ENCODE measurements at regions not wholly inside any gene's neighbourhood (a gene's known extent, or its start where the extent isn't known, plus 50 kb on each side); places are given as distances from the start of the nearest gene placed in this dataset.
"Not testable (repeated sequence)": the region's sequence is repeated elsewhere in the genome, so short reads cannot be mapped to it uniquely, and the experiment has no call there.

- no peak for DNase-seq
Observed at GRCh38 chr2:144905956-144906355, 386.0 kb upstream of the ZEB2 start.

GRCh38 chr2:144904612-144905011, 384.7 kb upstream of the ZEB2 start:
- no peak for DNase-seq

- DNase-seq: not testable (repeated sequence)
Observed at GRCh38 chr2:144903045-144903444, 383.1 kb upstream of the ZEB2 start.

GRCh38 chr2:144901386-144901785, 381.5 kb upstream of the ZEB2 start:
- DNase-seq: not testable (repeated sequence)

- no peak for DNase-seq
Observed at GRCh38 chr2:144896341-144896740, 376.4 kb upstream of the ZEB2 start.

- DNase-seq: no peak
Observed at GRCh38 chr2:144894612-144895599, 375.0 kb upstream of the ZEB2 start.

GRCh38 chr2:144893464-144893863, 373.5 kb upstream of the ZEB2 start:
- DNase-seq: no peak

- DNase-seq: peak; percentile 5
Observed at GRCh38 chr2:144890828-144891227, 370.9 kb upstream of the ZEB2 start.

GRCh38 chr2:144889348-144889747, 369.4 kb upstream of the ZEB2 start:
- no peak for DNase-seq

GRCh38 chr2:144886862-144887261, 366.9 kb upstream of the ZEB2 start:
- DNase-seq: no peak

GRCh38 chr2:144877893-144878292, 358.0 kb upstream of the ZEB2 start:
- no peak for DNase-seq

GRCh38 chr2:144876013-144876412, 356.1 kb upstream of the ZEB2 start:
- no peak for DNase-seq

- DNase-seq: no peak
Observed at GRCh38 chr2:144875290-144875969, 355.5 kb upstream of the ZEB2 start.

- DNase-seq: no peak
Observed at GRCh38 chr2:144865670-144866069, 345.8 kb upstream of the ZEB2 start.

GRCh38 chr2:144859716-144860115, 339.8 kb upstream of the ZEB2 start:
- DNase-seq: no peak

- no peak for DNase-seq
Observed at GRCh38 chr2:144858211-144858610, 338.3 kb upstream of the ZEB2 start.

GRCh38 chr2:144854596-144854995, 334.7 kb upstream of the ZEB2 start:
- no peak for DNase-seq

- no peak for DNase-seq
Observed at GRCh38 chr2:144849612-144850011, 329.7 kb upstream of the ZEB2 start.

GRCh38 chr2:144848423-144848822, 328.5 kb upstream of the ZEB2 start:
- DNase-seq: no peak

GRCh38 chr2:144847347-144848080, 327.6 kb upstream of the ZEB2 start:
- no peak for DNase-seq

- no peak for DNase-seq
Observed at GRCh38 chr2:144836635-144837350, 316.9 kb upstream of the ZEB2 start.

GRCh38 chr2:144835634-144836350, 315.9 kb upstream of the ZEB2 start:
- DNase-seq: no peak
